ENCODE measurements at regions not wholly inside any gene's neighbourhood (a gene's known extent, or its start where the extent isn't known, plus 50 kb on each side); places are given as distances from the start of the nearest gene placed in this dataset.
A peak's percentile ranks its signal among the peaks of the same experiment; 100 is the strongest.

GRCh38 chr7:17016402-17017010 is 134.7 kb upstream of the AGR3 start:
- no peak for DNase-seq (ENCODE audit: low read depth)

GRCh38 chr7:17019106-17019505 is 137.3 kb upstream of the AGR3 start:
- DNase-seq (ENCODE audit: low read depth), result no peak

GRCh38 chr7:17020250-17020649 is 138.5 kb upstream of the AGR3 start:
- DNase-seq (ENCODE audit: low read depth), result no peak

- DNase-seq (ENCODE audit: low read depth), result no peak
These were observed 139.4 kb upstream of the AGR3 start for GRCh38 chr7:17021205-17021604.

DNA sequence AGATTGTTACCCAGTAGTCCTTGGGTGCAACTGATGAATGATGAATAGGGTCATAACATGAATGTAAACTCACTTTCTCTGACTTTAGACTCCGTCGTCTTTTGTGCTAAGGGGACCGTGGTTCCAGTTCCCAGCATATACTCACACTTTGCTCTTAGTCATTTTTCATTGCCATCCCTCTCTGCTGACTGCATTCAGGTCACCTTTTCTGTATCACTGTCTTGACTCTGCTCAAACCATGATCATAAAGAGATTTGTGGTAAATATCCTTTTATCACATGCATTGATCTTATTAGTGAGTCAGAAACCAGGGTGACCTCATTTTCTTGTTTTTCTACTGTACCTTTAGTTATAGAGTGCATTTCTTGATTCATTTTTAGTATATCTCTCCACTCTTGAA is 141.1 kb upstream of the AGR3 start:
- DNase-seq (ENCODE audit: low read depth), result no peak

DNA sequence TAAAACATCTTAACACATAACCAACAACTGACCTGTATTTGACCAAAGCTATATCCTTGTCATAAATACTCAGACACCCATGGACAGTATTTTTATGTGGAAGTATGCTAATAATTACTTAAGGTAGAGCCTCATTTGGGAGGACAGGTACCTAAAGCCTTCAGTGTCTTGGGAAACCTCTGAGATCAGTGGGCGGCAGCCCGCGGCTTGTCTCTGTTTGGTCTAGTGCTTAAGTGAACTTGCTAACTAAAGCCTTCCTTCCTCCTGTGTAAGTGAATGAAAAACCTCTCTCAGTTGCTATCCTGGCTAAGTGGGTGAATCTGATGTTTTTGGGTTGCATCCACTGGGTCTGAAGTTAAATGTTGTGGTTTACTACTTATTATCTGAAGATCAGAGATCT is 144.5 kb upstream of the AGR3 start:
- DNase-seq (ENCODE audit: low read depth), result no peak

GRCh38 chr7:17027143-17027788 is 145.5 kb upstream of the AGR3 start:
- no peak for DNase-seq (ENCODE audit: low read depth)

DNA sequence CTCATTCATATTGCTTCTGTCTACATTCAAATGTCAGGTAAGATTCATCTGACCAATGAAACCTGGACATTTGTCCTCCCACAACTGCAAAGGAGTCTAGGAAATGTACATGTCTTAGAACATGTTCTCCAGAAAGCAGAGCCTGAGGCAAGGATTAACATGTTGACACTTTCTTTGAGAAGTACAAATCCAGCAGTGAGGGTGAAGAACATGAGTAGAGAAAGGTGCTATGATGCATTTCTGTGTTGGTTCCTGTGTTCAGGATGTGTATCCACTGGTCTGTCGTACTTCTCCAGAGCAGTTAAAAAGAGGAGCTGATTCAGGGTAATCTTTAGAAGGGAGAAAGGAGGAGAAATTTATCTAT is 146.0 kb upstream of the AGR3 start:
- no peak for DNase-seq (ENCODE audit: low read depth)

DNA sequence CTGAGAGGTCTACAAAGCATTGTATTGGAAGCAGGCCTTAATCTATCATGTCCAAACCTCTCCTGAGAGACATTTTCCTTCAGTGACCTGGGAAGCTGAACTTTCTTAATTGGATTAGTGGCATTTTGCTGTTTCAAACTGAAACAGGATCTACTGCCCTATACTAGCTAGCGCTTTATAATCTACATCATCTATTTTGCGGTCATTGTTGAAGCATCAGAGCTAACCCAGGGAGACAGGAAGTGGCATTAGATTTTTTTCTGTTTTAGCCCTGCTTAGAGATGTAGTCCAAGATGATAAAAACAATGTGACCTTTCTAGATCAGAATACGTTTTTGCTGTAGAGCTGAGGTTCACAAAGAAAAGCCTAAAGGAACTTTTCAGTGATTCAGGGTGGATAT is 147.4 kb upstream of the AGR3 start:
- DNase-seq (ENCODE audit: low read depth), result no peak

DNA sequence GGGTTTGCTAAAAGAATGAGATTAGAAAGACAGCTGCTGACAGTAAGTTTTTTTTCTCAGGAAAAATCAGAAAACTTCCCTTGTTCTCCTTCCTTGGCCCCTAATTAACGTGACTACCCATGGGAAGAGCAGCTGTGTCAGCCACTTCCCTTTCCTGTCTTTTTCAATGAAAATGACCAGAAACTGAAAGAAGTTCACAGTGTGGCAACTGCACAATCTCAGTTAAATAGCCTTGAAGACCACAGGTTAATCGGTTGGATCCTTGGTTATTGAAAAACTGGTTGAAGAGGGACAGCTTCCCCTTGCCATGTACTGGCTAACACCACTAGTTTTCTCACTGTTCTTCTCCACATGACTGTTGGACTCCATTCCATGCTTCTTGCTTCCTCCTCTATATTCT is 148.8 kb upstream of the AGR3 start:
- DNase-seq (ENCODE audit: low read depth), result no peak

DNA sequence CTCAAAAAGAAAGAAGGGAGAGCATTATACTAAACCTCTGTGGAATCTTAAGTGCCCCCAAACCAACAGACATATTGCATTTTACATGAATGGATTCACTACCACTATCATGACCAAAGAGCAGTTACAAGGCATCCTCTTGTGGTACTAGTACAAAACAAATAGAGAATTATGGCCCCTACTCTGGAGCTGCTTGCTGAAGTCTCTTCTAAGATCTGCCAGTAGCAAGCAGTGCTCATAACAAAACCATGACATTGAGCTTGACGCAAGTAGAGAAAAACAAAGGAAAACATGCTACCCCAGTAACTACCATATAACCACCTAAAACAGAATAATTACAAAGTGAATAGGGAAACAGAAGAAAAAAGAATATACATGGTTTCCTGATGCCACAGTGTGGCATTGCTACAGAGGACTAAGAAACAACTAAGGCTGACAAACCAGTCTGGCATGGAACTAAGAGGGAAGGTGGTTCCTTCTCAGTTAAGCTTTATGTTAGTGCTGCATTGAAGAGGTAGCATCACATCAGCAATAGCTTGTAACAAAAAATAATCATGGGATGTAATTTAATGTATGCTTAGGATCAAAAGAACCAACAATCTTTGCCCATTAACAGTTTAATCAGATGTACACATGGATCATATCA is 150.2 kb upstream of the AGR3 start:
- DNase-seq (ENCODE audit: low read depth), result no peak

- DNase-seq (ENCODE audit: low read depth), result no peak
These were observed 151.5 kb upstream of the AGR3 start for GRCh38 chr7:17033245-17033644.

DNA sequence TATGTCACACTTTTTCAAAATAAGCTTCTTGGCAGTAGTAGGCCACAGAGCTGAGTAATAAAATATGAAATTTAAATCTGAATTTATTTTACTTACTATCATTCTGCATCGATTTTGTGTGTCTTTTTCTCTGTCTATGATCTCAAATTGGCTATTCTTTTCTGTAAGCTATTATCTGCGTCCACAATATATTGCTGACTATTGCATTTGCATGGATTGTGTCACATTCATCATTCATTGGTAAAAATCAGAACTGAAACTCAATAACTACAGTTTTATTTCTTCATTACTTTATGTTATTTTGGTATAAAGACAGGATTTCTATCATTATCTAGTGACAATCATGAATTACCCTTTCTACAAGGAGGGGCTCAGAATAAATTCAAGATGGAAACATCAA is 154.8 kb upstream of the AGR3 start:
- DNase-seq (ENCODE audit: low read depth), result no peak

- no peak for DNase-seq (ENCODE audit: low read depth)
These were observed 155.6 kb upstream of the AGR3 start for GRCh38 chr7:17037356-17037755.

DNA sequence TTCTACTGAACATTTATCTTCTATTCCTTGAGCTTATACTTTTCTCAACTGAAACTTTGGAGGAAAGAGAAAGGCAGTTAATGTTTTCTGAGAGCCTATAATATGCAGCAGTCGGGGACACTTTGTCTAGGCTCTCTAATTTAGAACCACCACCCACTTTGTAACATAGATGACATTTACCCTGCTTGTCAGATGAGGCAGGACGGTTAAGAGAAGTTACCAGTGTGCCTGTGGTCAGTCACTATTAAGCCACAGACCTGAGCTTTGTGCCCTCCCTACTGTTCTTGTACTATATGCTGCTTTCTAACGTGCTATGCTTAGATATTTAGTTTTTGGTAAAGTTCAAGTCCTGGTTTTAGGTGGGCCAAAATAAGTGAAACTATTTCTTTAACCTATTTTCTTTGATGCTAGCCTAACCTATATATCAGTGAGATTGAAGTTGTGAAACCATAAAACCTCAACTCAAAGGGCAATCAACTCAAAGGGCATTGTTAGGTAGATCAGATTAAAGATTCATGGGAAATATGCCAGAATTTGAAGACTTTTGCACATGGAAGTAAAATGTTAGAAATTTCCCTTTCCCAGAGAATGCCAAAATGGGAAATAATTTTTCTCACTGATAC is 156.5 kb upstream of the AGR3 start:
- no peak for DNase-seq (ENCODE audit: low read depth)

GRCh38 chr7:17038783-17039170 is 157.0 kb upstream of the AGR3 start:
- DNase-seq (ENCODE audit: low read depth), result no peak

DNA sequence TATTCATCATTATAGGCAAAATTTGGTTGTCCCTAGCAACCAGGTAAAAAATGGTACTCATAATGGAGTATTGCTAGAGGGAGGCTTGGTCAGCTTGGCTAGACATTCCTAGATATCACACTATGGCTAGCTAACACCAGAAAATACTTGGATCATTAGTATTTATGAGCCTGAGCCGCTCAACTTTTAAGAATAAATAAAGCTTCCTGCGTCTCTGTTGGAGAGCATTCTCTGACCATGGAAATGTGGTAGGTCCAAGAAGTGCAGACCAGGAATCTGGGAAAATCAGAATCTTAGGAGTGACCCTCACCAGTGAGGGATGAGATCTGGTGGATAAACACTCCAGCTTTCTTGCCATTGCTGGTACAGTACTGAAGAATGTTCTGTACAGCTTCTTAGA is 157.6 kb upstream of the AGR3 start:
- DNase-seq (ENCODE audit: low read depth), result no peak

GRCh38 chr7:17040716-17041115 is 158.9 kb upstream of the AGR3 start:
- no peak for DNase-seq (ENCODE audit: low read depth)

GRCh38 chr7:17041324-17041723 is 159.5 kb upstream of the AGR3 start:
- DNase-seq (ENCODE audit: low read depth), result peak; percentile 72

DNA sequence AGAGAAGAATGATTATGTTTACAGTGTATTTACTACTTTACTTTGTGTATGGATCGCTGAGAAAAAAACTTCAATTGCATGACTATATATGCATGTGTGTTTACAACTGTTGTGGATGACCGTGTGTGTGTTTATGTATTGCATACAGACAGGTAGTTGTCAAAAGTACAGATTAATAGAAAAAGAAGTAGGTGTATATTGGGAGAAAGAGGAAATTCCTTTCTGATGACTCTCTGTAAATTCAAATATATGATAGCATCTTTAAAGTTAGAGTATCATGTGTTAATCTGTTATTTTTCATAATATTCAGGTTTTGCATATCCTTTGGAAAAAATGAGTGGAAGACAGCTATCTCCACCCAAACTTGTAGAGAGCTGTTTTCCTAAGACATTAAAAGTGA is 160.4 kb upstream of the AGR3 start:
- no peak for DNase-seq (ENCODE audit: low read depth)

DNA sequence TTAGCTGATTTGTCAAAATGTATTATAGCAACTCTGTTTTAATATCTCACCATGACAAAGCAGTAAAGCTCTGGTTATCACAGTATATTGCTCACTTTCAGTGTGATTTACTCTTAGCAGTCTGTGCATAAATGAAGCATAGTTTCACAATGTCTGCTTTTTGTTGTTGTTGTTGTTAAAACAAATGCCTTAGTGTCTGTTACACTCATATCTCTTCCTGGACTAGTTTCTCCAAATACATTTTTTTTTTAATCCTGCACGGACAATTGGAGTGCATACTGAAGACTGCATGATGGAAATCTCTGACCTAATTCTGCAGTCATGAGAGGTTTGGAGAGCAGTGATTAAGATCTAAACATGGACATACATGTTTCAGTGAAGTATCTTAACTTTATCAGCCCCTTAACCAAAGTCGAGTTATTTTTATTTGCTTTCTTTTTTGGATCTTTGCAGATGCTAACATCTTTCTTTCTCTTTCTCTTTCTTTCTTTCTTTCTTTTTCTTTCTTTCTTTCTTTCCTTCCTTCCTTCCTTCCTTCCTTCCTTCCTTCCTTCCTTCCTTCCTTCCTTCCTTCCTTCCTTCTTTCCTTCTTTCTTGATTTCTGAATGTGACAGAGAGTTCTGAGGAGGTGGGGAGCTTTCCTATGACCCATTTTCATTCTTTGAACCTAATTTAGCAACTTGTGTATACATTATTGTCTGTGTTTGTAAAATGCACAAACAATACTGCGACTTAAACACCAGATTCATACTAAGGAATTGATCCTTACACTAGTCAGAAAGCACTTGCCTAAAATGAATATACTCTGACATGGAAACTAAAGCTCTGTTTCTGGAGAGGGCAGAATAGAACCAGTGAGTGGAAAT is 161.5 kb upstream of the AGR3 start:
- peak; percentile 52 for DNase-seq (ENCODE audit: low read depth)

- no peak for DNase-seq (ENCODE audit: low read depth)
These were observed 162.6 kb upstream of the AGR3 start for GRCh38 chr7:17044396-17044795.
